HS-27A (cell line): ENCODE measurements at regions not wholly inside any gene's neighbourhood (a gene's known extent, or its start where the extent isn't known, plus 50 kb on each side); places are given as distances from the start of the nearest gene placed in this dataset.
"Not testable (repeated sequence)": the region's sequence is repeated elsewhere in the genome, so short reads cannot be mapped to it uniquely, and the experiment has no call there.

Source experiments
- DNase-seq: peaks from one replicate; pipeline ENCODE4 v3.0.0-alpha.2; 2012; ENCODE audit warnings: low read depth, missing footprints

GRCh38 chr9:85204176-85204575 is 534.6 kb downstream of the NTRK2 start:
- DNase-seq: no peak

GRCh38 chr9:85202596-85202995 is 533.1 kb downstream of the NTRK2 start:
- no peak for DNase-seq

DNA sequence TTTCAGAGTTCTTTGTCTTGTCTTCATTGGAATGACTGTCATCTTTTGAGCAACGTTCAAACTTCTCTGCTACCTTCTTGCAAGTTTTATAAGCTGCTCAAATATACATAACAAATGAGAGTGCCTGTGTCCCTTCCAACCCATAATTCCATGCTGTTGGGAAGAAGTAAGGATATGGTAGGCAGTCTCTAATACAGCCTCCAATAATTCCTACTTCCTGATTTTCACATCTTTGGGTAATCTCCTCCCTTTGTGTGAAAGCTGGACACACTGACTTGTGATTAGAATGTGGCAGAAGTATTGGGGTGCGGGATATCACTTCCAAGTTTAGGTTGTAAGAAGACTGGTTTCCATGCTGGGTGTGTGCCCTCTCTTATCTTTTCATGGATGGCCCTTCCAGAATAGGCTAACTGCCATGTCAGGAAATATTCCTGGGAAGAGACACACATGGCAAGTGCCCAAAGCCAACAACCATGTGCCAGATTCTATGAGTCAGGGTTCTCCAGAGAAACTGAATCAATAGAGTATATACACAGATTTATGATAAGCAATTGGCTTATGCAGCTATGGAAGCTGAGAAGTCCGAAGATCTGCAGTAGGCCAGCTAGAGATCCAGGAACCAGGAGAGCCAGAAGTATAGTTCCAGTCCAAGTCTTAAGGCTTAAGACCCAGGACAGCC is 531.3 kb downstream of the NTRK2 start:
- DNase-seq: no peak

DNA sequence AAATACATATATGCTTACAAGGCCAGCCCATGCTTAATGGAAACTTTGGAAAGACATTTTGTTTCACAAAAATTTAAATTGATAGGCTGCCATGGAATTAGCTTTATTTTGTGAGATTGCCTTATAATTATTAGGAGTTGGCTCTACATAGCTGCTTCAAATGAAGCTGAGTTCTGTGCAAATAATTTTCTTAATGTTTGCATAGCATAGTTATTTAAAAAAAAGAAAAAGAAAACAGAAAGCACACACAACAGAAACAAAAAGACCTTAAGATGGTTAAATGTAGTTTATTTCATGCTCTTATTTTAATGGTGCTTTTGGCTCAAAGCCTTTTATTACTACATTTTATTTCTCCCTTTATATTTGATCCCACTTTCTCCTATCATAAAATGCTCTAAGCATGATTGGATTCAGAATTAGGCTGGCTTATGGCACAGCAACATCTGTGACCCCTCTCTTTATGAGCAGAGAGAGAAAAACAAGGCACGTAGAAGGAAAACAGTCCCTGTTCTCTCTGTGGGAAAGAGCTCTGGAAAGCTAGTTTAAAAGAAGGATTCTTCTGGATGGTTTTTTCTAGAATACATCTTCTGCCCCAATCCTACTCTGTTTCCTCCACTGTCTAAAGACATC is 530.5 kb downstream of the NTRK2 start:
- no peak for DNase-seq

- DNase-seq: no peak
Measured at GRCh38 chr9:85192750-85193149, 523.2 kb downstream of the NTRK2 start.

- no peak for DNase-seq
Measured at GRCh38 chr9:85186218-85186585, 516.7 kb downstream of the NTRK2 start.

DNA sequence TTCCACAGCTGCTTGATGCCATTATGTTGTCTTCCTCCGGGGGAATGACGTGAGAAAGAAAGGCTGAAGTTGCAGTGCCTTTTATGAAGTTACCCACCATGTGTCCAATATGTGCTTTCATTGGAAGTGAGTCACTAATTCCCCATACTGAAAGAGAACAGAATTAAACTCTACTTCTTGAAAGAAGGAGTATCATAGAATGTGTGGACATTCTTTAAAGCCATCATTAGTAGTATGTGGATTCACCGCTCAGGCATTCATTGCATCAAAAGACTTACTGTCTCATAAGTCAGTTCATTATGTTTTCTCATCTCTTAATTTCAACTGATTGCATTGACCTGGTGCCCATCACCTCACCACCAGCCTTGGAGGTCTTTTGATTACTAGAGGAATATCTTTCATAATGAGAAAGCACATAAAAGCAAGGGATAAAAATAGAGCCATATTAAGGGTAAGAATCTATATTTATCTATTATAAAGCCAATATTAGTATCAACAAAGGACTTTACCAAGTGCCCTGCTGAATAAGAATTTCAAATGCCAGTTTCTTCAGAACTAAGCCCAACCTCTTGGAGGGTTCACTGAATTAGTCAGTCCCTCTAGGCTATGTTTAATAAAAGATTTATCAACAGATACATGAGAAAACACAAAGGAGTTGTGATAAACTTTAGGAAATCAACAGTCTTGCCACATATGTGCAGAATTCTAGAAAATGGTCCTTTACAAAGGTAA is 516.1 kb downstream of the NTRK2 start:
- DNase-seq: no peak

- DNase-seq: no peak
Measured at GRCh38 chr9:85182383-85182782, 512.9 kb downstream of the NTRK2 start.

DNA sequence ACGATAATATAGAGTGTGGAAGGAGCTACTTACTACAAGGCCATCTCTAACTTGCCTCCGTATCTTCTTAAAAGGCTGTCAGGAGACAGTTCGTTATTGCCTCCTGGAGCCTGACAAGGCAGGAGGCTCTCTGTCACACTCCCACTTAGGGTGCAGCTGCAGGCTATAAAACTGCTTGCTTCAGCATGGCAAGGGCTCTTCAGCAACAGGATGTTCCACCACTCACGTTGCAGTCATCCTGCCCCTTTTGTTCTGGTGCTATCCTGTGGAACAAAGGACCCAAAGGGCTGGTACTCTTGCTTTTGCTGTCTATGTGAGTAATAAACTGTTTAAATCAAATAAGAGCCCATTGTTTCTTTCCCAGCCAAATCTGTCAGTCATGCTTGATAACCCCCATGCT is 508.9 kb downstream of the NTRK2 start:
- DNase-seq: no peak

DNA sequence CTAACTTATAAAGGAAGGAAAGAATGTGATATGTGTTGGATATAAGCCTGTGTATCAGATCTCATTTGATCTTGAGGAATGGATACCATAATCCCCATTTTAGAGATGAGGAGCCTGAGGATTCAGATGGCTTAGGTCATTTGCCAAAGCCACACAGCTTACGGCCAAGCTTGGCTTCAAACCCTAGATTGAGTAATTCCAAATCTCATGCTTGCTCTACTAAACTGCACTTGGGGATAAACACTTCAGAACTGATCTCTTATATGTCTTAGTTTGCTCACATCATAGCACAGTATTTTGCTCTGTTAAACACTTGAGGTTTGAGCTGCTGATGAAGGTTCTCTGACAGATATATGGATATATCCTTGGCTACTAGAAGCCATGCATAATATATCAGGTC is 504.4 kb downstream of the NTRK2 start:
- no peak for DNase-seq

GRCh38 chr9:85172001-85172978 is 502.8 kb downstream of the NTRK2 start:
- no peak for DNase-seq

DNA sequence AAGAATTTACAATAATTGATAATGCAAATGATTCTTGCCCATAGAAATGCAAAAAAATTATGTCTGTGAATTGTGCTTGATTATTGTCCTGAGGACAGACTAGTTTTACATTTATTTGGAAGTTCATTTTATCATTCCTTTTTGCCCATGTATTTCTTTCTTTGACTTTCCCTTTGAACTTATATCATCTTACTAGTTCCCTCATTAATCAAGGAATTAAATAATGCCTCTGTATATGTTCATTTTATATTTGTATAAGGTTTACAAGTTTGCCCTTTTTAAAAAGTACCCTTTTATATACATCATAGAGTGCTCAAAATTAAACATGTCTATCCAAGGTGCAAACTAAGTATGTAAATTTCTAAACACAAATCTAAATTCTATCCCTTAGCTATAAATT is 501.6 kb downstream of the NTRK2 start:
- no peak for DNase-seq

GRCh38 chr9:85168412-85168811 is 498.9 kb downstream of the NTRK2 start:
- no peak for DNase-seq

DNA sequence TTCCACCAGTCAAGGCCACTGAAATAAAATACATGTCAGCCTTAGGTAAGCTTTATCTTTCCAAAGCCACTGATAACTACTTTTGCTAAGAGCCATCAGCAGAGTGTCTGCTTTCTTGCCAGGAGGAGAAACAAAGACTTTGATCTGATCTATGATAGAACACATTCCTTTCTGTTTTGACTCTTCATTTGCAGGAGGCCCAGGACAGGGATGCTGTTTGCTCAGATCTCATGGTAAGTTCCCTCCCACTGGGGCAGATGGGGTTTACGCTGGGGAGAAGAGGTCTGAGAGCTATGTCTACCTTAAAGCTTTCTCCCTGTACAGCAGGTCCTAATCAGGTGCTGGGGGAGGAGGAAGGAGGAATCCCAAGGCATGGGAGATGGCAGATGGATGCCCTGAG is 497.6 kb downstream of the NTRK2 start:
- no peak for DNase-seq

GRCh38 chr9:85163825-85164224 is 494.3 kb downstream of the NTRK2 start:
- no peak for DNase-seq

DNA sequence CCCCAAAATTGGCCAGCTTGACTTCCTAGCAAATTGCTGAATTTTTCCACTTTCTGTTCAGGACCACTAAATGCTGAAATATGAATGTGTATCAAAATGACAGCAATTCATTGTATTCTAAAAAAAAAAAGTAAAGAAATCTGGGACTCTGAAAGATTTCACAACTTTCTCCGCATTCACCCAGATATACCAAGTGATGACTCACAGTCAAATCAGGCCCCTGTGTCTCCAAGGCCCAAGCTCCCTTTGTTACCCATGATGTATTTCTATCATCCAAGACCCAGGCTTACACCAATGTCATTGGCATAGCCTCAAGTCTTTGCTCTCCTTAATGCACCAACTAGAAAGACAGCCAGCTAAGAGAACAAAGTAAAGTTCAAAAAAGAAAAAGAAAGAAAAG is 493.9 kb downstream of the NTRK2 start:
- DNase-seq: no peak

DNA sequence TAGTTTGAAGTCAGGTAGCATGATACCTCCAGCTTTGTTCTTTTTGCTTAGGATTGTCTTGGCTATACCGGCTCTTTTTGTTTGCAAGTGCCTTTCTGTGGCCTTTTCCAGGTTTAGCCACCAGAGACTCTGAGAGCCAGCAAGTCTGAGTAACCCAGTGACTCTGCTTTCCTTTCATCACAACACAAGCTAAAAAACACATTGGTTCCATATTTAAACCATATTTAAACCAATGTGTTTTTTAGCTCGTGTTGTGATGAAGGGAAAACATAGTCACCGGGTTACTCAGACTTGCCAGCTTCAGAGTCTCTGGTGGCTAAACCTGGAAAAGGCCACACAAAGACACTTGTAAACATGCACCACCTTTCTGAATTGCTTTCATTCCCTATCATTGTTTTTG is 493.3 kb downstream of the NTRK2 start:
- no peak for DNase-seq

DNA sequence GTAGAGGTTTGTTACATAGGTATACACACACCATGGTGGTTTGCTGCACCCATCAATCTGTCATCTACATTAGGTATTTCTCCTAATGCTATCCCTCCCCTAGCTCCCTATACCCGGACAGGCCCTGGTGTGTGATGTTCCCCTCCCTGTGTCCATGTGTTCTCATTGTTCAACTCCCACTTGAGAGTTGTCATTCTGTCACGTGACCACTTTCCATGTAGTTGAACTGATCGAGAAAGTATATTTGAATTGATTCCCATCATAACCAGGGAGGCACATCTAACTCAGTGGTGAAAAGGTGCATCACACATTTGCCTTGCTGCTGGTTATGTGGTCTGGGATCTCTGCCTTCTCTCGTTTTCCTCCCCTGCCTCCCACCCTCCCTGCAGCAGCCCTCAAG is 491.4 kb downstream of the NTRK2 start:
- not testable (repeated sequence) for DNase-seq

DNA sequence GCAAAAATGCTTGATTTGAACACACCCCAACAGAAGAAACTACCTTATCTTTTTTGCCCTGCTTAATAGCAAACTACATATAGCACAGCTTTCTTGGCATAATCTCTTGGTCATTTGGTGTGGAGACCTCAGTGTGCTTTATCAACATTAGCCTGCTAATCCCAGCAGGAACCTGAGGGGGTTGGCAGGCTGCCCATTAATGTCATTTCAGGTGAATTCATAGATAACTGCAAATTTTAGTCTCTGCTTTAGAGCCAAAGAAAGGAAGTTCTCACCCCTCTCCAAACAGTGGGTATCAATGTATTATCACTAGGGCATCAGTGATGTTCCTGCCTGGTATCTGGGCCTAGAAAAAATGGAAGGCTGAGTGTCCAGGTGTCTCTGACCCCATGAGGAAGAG is 489.0 kb downstream of the NTRK2 start:
- DNase-seq: no peak

- DNase-seq: no peak
Measured at GRCh38 chr9:85157772-85158171, 488.2 kb downstream of the NTRK2 start.

- no peak for DNase-seq
Measured at GRCh38 chr9:85156652-85157051, 487.1 kb downstream of the NTRK2 start.

DNA sequence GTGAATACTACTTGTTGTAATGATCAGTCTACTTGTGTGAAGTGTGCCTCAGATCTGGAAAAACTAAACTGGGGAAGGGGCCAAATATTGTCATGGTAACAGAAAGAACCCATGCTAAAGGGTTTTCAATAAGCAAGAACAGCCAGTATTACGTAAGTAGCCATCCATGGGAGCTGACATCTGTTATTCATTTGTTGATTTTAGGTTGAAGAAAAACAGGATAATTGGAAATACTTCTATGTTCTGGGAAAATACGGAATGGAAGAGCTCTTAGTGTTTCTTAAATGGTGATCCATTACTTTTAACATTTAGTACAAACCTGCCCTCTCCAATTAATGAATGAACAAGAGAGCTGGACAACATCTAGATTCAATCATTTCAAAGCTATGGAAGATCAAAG is 485.8 kb downstream of the NTRK2 start:
- no peak for DNase-seq
